ENCODE measurements at regions not wholly inside any gene's neighbourhood (a gene's known extent, or its start where the extent isn't known, plus 50 kb on each side); places are given as distances from the start of the nearest gene placed in this dataset.

DNA sequence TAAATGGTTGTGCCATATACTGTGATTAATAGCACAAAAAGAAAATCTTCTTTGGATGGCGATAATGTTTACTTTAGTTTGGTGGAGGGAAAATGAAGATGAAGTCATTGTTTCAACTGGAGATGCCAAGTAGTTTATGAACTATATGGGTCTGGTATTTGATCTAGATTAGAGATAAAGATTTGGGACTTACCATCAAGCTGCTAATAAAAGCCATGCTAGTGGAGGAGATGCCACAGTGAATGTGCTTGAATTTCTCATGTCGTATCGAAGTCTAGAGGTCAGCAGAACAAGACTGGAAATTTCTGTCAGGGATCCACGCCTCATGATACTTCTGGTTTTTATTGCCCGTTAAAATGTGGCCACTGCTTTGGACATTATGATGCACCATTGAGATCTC is 742.0 kb downstream of the NCAM2 start (continued):
- TF ChIP-seq, protein P1, sequence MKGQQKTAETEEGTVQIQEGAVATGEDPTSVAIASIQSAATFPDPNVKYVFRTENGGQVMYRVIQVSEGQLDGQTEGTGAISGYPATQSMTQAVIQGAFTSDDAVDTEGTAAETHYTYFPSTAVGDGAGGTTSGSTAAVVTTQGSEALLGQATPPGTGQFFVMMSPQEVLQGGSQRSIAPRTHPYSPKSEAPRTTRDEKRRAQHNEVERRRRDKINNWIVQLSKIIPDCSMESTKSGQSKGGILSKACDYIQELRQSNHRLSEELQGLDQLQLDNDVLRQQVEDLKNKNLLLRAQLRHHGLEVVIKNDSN (IDR thresholded peaks at IDR 0.05; ENCODE audit: borderline replicate concordance, low read depth) = no peak
- TF ChIP-seq ELF1 (IDR thresholded peaks at IDR 0.05) (no peak), FOXJ3 (CRISPR knock-in tag; IDR thresholded peaks at IDR 0.05) (no peak), MXI1 (IDR thresholded peaks at IDR 0.05; ENCODE audit: low read depth, low read length) (no peak), GATA2 (CRISPR knock-in tag; IDR thresholded peaks at IDR 0.05) (no peak), JUND (IDR thresholded peaks at IDR 0.05) (peak; percentile 44; the same call in 1 of the 2 replicates), NFIC (IDR thresholded peaks at IDR 0.05; ENCODE audit: borderline replicate concordance) (peak; percentile 50; the same call in 1 of the 2 replicates), CHD2 (IDR thresholded peaks at IDR 0.05; ENCODE audit: low read length, partially characterized antibody) (no peak), EZH2phosphoT487 (IDR thresholded peaks at IDR 0.05; ENCODE audit: borderline replicate concordance, low read depth) (no peak), RXRA (IDR thresholded peaks at IDR 0.05; ENCODE audit: borderline replicate concordance, low read depth) (peak; percentile 44; the same call in 1 of the 2 replicates), YY1 (IDR thresholded peaks at IDR 0.05; ENCODE audit: low read depth) (no peak), RFX5 (IDR thresholded peaks at IDR 0.05; ENCODE audit: low read length) (no peak), TCF12 (IDR thresholded peaks at IDR 0.05) (peak; percentile 64), NRF1 (IDR thresholded peaks at IDR 0.05; ENCODE audit: low read depth, low read length) (no peak), EP300 (IDR thresholded peaks at IDR 0.05; ENCODE audit: borderline replicate concordance in 1 of 2, low read depth in 1 of 2, low read length in 1 of 2) (peak in 1 of 2 experiments; percentile 71; a peak in 1 of 4 replicates), RAD21 (IDR thresholded peaks at IDR 0.05; ENCODE audit: low read length) (no peak), FOXM1 (IDR thresholded peaks at IDR 0.05; ENCODE audit: low read depth) (no peak)
- TF ChIP-seq, protein P2, sequence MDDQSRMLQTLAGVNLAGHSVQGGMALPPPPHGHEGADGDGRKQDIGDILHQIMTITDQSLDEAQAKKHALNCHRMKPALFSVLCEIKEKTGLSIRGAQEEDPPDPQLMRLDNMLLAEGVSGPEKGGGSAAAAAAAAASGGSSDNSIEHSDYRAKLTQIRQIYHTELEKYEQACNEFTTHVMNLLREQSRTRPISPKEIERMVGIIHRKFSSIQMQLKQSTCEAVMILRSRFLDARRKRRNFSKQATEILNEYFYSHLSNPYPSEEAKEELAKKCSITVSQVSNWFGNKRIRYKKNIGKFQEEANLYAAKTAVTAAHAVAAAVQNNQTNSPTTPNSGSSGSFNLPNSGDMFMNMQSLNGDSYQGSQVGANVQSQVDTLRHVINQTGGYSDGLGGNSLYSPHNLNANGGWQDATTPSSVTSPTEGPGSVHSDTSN (IDR thresholded peaks at IDR 0.05) = peak; percentile 46
- TF ChIP-seq, protein P3, sequence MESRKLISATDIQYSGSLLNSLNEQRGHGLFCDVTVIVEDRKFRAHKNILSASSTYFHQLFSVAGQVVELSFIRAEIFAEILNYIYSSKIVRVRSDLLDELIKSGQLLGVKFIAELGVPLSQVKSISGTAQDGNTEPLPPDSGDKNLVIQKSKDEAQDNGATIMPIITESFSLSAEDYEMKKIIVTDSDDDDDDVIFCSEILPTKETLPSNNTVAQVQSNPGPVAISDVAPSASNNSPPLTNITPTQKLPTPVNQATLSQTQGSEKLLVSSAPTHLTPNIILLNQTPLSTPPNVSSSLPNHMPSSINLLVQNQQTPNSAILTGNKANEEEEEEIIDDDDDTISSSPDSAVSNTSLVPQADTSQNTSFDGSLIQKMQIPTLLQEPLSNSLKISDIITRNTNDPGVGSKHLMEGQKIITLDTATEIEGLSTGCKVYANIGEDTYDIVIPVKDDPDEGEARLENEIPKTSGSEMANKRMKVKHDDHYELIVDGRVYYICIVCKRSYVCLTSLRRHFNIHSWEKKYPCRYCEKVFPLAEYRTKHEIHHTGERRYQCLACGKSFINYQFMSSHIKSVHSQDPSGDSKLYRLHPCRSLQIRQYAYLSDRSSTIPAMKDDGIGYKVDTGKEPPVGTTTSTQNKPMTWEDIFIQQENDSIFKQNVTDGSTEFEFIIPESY (IDR thresholded peaks at IDR 0.05; ENCODE audit: borderline replicate concordance, low read depth) = no peak
- TF ChIP-seq, protein P4, sequence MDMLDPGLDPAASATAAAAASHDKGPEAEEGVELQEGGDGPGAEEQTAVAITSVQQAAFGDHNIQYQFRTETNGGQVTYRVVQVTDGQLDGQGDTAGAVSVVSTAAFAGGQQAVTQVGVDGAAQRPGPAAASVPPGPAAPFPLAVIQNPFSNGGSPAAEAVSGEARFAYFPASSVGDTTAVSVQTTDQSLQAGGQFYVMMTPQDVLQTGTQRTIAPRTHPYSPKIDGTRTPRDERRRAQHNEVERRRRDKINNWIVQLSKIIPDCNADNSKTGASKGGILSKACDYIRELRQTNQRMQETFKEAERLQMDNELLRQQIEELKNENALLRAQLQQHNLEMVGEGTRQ (IDR thresholded peaks at IDR 0.05; ENCODE audit: borderline replicate concordance, low read depth, low read length) = no peak
- TF ChIP-seq, protein P5, sequence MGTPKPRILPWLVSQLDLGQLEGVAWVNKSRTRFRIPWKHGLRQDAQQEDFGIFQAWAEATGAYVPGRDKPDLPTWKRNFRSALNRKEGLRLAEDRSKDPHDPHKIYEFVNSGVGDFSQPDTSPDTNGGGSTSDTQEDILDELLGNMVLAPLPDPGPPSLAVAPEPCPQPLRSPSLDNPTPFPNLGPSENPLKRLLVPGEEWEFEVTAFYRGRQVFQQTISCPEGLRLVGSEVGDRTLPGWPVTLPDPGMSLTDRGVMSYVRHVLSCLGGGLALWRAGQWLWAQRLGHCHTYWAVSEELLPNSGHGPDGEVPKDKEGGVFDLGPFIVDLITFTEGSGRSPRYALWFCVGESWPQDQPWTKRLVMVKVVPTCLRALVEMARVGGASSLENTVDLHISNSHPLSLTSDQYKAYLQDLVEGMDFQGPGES (IDR thresholded peaks at IDR 0.05; ENCODE audit: low read depth, low read length) = no peak

Measured in SK-N-SH (cell line).